Nephron progenitor cell (in vitro differentiated cells): ENCODE measurements at regions not wholly inside any gene's neighbourhood (a gene's known extent, or its start where the extent isn't known, plus 50 kb on each side); places are given as distances from the start of the nearest gene placed in this dataset.
A peak's percentile ranks its signal among the peaks of the same experiment; 100 is the strongest.
"Not testable (repeated sequence)": the region's sequence is repeated elsewhere in the genome, so short reads cannot be mapped to it uniquely, and the experiment has no call there.

ENCODE experiments used
- DNase-seq: peaks from one replicate; pipeline ENCODE4 v3.0.0; 2021
- H3K27ac Mint-ChIP-seq: 2 replicates; pipeline ENCODE4 v1.8.0; 2021; ENCODE audit warnings: mild to moderate bottlenecking, moderate library complexity, mixed read lengths
- H3K27me3 Mint-ChIP-seq: 2 replicates; pipeline ENCODE4 v1.8.0; 2021; ENCODE audit warnings: mild to moderate bottlenecking, low read depth, mixed read lengths; ENCODE audit not compliant: poor library complexity
- H3K36me3 Mint-ChIP-seq: 2 replicates; pipeline ENCODE4 v1.8.0; 2021; ENCODE audit warnings: low read depth, mixed read lengths
- H3K4me1 Mint-ChIP-seq: 2 replicates; pipeline ENCODE4 v1.8.0; 2021; ENCODE audit warnings: mixed read lengths
- H3K4me3 Mint-ChIP-seq: 2 replicates; pipeline ENCODE4 v1.8.0; 2021; ENCODE audit warnings: mild to moderate bottlenecking, moderate library complexity, mixed read lengths
- H3K9me3 Mint-ChIP-seq: 2 replicates; pipeline ENCODE4 v1.8.0; 2021; ENCODE audit warnings: mild to moderate bottlenecking, moderate library complexity, mixed read lengths
- CTCF ChIP-seq: fragments of 200-600 bp; sonication (generic); IDR thresholded peaks from 2 replicates; pipeline ENCODE4 v1.5.0; 2021; ENCODE audit warnings: antibody characterized with exemption

- H3K4me1 Mint-ChIP-seq = peaks cover 60% of the 10 kb centered on the region
- H3K9me3 Mint-ChIP-seq = no peaks in the 10 kb centered on the region
- DNase-seq = no peak
- no peaks in the 10 kb centered on the region for H3K36me3 Mint-ChIP-seq
- peaks cover 6% of the 10 kb centered on the region for H3K27me3 Mint-ChIP-seq
- H3K27ac Mint-ChIP-seq = no peak overlapping the region
- no peak for TF ChIP-seq CTCF
- no peak overlapping the region for H3K4me3 Mint-ChIP-seq
Observed at GRCh38 chr6:90362318-90362717, 65.7 kb upstream of the BACH2 start.

GRCh38 chr6:90361174-90361573, 64.5 kb upstream of the BACH2 start:
- Mint-ChIP-seq H3K9me3 (no peaks in the 10 kb centered on the region), H3K36me3 (no peaks in the 10 kb centered on the region), H3K4me3 (no peak overlapping the region), H3K27me3 (peaks cover 6% of the 10 kb centered on the region), H3K27ac (no peak overlapping the region), H3K4me1 (peaks cover 66% of the 10 kb centered on the region)
- TF ChIP-seq CTCF = no peak
- DNase-seq = no peak

- Mint-ChIP-seq H3K27me3 (peaks cover 18% of the 10 kb centered on the region), H3K4me1 (peaks cover 50% of the 10 kb centered on the region)
- not testable (repeated sequence) for H3K9me3 Mint-ChIP-seq, DNase-seq, H3K36me3 Mint-ChIP-seq, H3K27ac Mint-ChIP-seq, H3K4me3 Mint-ChIP-seq
Observed at GRCh38 chr6:90358036-90358770, 61.6 kb upstream of the BACH2 start.

GRCh38 chr6:90356012-90356421, 59.4 kb upstream of the BACH2 start:
- Mint-ChIP-seq H3K9me3 (no peaks in the 10 kb centered on the region), H3K27me3 (peaks cover 19% of the 10 kb centered on the region), H3K4me3 (no peak overlapping the region), H3K27ac (peak overlapping the region; percentile 93), H3K4me1 (peaks cover 46% of the 10 kb centered on the region), H3K36me3 (no peaks in the 10 kb centered on the region)
- no peak for DNase-seq
- no peak for TF ChIP-seq CTCF

GRCh38 chr6:90354961-90355360, 58.3 kb upstream of the BACH2 start:
- TF ChIP-seq CTCF = no peak
- H3K36me3 Mint-ChIP-seq = no peaks in the 10 kb centered on the region
- H3K4me3 Mint-ChIP-seq = no peak overlapping the region
- no peak overlapping the region for H3K27ac Mint-ChIP-seq
- no peaks in the 10 kb centered on the region for H3K9me3 Mint-ChIP-seq
- H3K4me1 Mint-ChIP-seq = peaks cover 43% of the 10 kb centered on the region
- no peak for DNase-seq
- H3K27me3 Mint-ChIP-seq = peaks cover 15% of the 10 kb centered on the region

- H3K27me3 Mint-ChIP-seq = peaks cover 14% of the 10 kb centered on the region
- no peaks in the 10 kb centered on the region for H3K36me3 Mint-ChIP-seq
- no peak for DNase-seq
- TF ChIP-seq CTCF = no peak
- H3K4me1 Mint-ChIP-seq = peaks cover 47% of the 10 kb centered on the region
- no peaks in the 10 kb centered on the region for H3K9me3 Mint-ChIP-seq
- H3K27ac Mint-ChIP-seq = no peak overlapping the region
- no peak overlapping the region for H3K4me3 Mint-ChIP-seq
Observed at GRCh38 chr6:90351696-90352095, 55.1 kb upstream of the BACH2 start.
